Endothelial cell (in vitro differentiated cells): ENCODE measurements at regions not wholly inside any gene's neighbourhood (a gene's known extent, or its start where the extent isn't known, plus 50 kb on each side); places are given as distances from the start of the nearest gene placed in this dataset.

Experiments
- DNase-seq: peaks from one replicate; pipeline ENCODE4 v3.0.0; 2021; ENCODE audit warnings: low spot score
- H3K27ac Mint-ChIP-seq: one replicate; pipeline ENCODE4 v1.8.0; 2021; ENCODE audit warnings: mixed read lengths, inconsistent platforms; ENCODE audit not compliant: unreplicated experiment
- H3K27me3 Mint-ChIP-seq: one replicate; pipeline ENCODE4 v1.8.0; 2021; ENCODE audit warnings: mild to moderate bottlenecking, moderate library complexity, mixed read lengths, inconsistent platforms; ENCODE audit not compliant: unreplicated experiment
- H3K36me3 Mint-ChIP-seq: one replicate; pipeline ENCODE4 v1.8.0; 2021; ENCODE audit warnings: mild to moderate bottlenecking, low read depth, mixed read lengths, inconsistent platforms; ENCODE audit not compliant: unreplicated experiment
- H3K4me1 Mint-ChIP-seq: one replicate; pipeline ENCODE4 v1.8.0; 2021; ENCODE audit warnings: mild to moderate bottlenecking, mixed read lengths, inconsistent platforms; ENCODE audit not compliant: unreplicated experiment
- H3K4me3 Mint-ChIP-seq: one replicate; pipeline ENCODE4 v1.8.0; 2021; ENCODE audit warnings: mild to moderate bottlenecking, mixed read lengths, inconsistent platforms; ENCODE audit not compliant: unreplicated experiment
- H3K9me3 Mint-ChIP-seq: one replicate; pipeline ENCODE4 v1.8.0; 2021; ENCODE audit warnings: mixed read lengths, inconsistent platforms; ENCODE audit not compliant: unreplicated experiment
- TF ChIP-seq, protein P1 (sequence below): fragments of 200-600 bp; sonication (generic); IDR thresholded peaks from one replicate; pipeline ENCODE4 v1.5.0; 2021; ENCODE audit warnings: antibody characterized with exemption; ENCODE audit not compliant: unreplicated experiment

DNA sequence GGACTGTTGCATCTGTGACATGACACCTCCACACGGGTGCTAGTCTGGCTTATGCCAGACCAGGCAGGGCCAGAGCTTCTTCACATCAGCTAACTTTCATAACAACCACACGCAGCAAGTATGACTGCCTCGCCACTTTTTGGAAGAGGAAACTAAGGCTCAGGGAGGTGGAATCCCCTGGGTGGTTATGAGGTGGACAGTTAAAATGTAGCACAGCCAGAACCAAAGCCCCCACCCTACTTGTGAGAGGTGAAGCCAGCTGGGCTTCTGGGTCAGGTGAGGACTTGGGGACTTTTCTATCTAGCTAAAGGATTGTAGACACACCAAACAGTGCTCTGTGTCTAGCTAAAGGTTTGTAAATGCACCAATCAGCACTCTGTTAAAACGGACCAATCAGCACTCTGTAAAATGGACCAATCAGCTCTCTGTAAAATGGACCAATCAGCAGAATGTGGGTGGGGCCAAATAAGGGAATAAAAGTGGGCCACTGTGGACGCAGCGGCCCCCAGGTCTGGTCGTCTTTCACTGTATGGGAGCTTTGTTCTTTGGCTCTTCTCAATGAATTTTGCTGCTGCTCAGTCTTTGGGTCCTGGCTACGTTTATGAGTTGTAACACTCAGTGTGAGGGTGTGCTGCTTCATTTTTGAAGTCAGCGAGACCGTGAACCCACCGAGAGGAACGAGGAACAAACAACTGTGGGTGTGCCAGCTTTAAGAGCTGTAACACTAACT lies 171.0 kb downstream of the PTPN20 start:
- no peaks in the 10 kb centered on the region for H3K36me3 Mint-ChIP-seq
- H3K27ac Mint-ChIP-seq, result no peak overlapping the region
- no peak overlapping the region for H3K4me3 Mint-ChIP-seq
- H3K4me1 Mint-ChIP-seq, result no peaks in the 10 kb centered on the region
- DNase-seq, result no peak
- TF ChIP-seq, protein P1, sequence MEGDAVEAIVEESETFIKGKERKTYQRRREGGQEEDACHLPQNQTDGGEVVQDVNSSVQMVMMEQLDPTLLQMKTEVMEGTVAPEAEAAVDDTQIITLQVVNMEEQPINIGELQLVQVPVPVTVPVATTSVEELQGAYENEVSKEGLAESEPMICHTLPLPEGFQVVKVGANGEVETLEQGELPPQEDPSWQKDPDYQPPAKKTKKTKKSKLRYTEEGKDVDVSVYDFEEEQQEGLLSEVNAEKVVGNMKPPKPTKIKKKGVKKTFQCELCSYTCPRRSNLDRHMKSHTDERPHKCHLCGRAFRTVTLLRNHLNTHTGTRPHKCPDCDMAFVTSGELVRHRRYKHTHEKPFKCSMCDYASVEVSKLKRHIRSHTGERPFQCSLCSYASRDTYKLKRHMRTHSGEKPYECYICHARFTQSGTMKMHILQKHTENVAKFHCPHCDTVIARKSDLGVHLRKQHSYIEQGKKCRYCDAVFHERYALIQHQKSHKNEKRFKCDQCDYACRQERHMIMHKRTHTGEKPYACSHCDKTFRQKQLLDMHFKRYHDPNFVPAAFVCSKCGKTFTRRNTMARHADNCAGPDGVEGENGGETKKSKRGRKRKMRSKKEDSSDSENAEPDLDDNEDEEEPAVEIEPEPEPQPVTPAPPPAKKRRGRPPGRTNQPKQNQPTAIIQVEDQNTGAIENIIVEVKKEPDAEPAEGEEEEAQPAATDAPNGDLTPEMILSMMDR, result no peak
- H3K9me3 Mint-ChIP-seq, result no peaks in the 10 kb centered on the region
- H3K27me3 Mint-ChIP-seq, result peaks cover 3% of the 10 kb centered on the region

DNA sequence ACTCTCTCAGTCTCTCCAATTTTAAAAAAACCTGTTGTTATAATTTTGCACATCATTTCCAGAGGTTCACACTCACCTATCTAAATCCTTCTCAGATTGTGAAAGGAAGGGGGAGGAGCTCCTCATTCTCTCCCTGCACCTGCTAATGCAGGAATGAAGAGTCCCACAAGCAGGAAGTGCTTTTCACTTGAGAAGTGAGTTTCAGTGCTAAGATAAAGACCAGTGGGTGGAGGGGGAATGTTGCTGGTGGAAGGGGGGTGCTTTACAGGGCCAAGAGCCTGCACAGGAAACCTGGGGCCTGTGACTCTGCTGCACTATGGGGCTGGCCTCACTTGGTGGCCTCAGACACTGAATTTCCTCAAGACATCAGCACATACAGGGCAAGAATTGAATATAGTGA lies 176.4 kb downstream of the PTPN20 start:
- no peak overlapping the region for H3K27ac Mint-ChIP-seq
- H3K36me3 Mint-ChIP-seq, result no peaks in the 10 kb centered on the region

DNA sequence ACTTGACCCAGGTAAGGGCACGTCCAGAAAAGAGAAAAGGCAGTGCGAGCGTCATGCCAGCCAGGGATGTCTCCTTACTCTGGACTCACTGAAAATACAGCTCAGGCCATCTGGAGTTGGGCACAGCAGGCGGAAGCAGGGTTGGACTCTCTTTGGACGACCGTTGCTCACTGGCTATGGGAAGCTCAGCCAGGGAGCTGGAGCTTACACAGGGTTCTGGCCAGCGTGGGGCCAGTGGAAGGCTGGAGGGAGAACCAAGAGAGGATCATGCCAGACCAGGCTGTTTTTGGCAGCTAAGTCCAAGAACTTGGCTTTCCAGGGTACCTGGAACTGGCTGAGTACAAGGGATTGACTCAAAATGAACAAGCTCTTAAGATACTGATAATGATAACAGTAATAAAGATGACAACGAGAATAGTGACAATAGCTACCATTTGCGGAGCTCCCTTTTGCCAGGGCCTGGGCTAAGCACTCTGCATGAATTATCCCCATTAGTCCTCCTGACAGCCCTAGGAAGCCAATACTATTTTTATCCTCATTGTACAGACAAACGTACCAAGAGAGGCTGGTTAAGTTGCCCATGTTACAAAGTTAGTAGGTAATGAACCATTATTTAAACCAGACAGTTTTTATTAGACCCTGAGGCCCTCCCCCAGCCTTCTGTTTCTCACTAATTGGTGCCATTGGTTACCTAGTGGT lies 177.6 kb downstream of the PTPN20 start:
- no peaks in the 10 kb centered on the region for H3K4me1 Mint-ChIP-seq
- TF ChIP-seq, protein P1, result no peak

More for the DNA sequence above, 176.4 kb downstream of the PTPN20 start:
- H3K4me3 Mint-ChIP-seq, result no peak overlapping the region
- H3K4me1 Mint-ChIP-seq, result no peaks in the 10 kb centered on the region
- no peak for DNase-seq
- peaks cover 8% of the 10 kb centered on the region for H3K27me3 Mint-ChIP-seq
- no peaks in the 10 kb centered on the region for H3K9me3 Mint-ChIP-seq
- TF ChIP-seq, protein P1, result no peak

DNA sequence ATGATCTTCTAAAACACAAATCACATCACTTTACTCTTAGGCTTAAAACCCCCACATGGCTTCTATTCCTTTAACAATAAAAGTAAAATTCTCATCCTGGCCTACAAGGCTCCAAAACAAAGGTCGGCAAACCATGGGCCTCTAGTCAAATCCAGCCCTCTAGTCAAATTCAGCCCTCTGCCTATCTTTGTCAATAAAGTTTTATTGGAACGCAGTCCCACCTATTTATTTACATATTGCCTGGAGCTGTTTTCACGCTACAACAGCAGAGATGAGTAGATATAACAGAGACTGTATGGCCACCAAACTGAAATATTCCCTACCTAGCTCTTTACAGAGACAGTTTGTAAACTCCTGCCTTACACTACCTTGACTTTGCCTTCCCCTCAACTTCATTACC lies 178.8 kb downstream of the PTPN20 start:
- Mint-ChIP-seq H3K4me3 (no peak overlapping the region), H3K9me3 (no peaks in the 10 kb centered on the region), H3K4me1 (no peaks in the 10 kb centered on the region), H3K27ac (no peak overlapping the region), H3K27me3 (peaks cover 8% of the 10 kb centered on the region), H3K36me3 (peaks cover 3% of the 10 kb centered on the region)
- no peak for DNase-seq
- TF ChIP-seq, protein P1, result no peak

More for the DNA sequence above, 177.6 kb downstream of the PTPN20 start:
- DNase-seq, result no peak
- Mint-ChIP-seq H3K4me3 (no peak overlapping the region), H3K9me3 (no peaks in the 10 kb centered on the region), H3K36me3 (no peaks in the 10 kb centered on the region), H3K27me3 (peaks cover 8% of the 10 kb centered on the region), H3K27ac (no peak overlapping the region)

DNA sequence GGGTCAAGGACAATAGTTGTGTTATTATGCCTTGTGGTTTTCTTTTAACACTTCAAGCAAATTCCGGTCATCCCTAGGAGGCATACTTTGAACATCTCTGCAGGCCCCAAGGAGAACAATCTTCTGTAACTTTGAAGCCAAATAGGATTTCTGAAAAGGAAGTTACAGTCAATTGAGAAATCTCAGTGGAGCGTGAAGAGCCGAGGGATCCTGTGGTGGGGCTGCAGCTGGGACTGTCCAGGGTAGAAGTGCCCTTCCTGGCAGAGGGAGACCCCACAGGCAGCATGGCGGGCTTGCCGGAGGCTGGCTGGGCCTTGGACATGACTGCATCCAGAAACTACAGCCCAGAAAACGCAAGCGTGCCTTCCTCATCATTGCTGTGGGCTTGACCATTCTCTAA lies 179.7 kb downstream of the PTPN20 start:
- H3K9me3 Mint-ChIP-seq, result no peaks in the 10 kb centered on the region
- no peak overlapping the region for H3K4me3 Mint-ChIP-seq
- TF ChIP-seq, protein P1, result no peak
- no peak for DNase-seq
- H3K4me1 Mint-ChIP-seq, result no peaks in the 10 kb centered on the region
- H3K27ac Mint-ChIP-seq, result no peak overlapping the region
- H3K36me3 Mint-ChIP-seq, result peaks cover 3% of the 10 kb centered on the region
- peaks cover 8% of the 10 kb centered on the region for H3K27me3 Mint-ChIP-seq
